ENCODE measurements at regions not wholly inside any gene's neighbourhood (a gene's known extent, or its start where the extent isn't known, plus 50 kb on each side); places are given as distances from the start of the nearest gene placed in this dataset.

GRCh38 chr2:120990451-120990871 is 254.8 kb downstream of the GLI2 start:
- Mint-ChIP-seq H3K4me1 (ENCODE audit: low read depth) (peaks cover 9% of the 10 kb centered on the region), H3K27ac (ENCODE audit: unreplicated experiment) (no peak overlapping the region), H3K27me3 (ENCODE audit: low read depth) (no peaks in the 10 kb centered on the region), H3K9me3 (ENCODE audit: low read depth) (no peaks in the 10 kb centered on the region), H3K36me3 (ENCODE audit: low read depth) (peaks cover 37% of the 10 kb centered on the region), H3K4me3 (ENCODE audit: unreplicated experiment) (no peak overlapping the region)
- peak; percentile 77 for DNase-seq (ENCODE audit: low spot score)
- no peak for TF ChIP-seq CTCF (IDR thresholded peaks at IDR 0.05)

GRCh38 chr2:120991441-120991840 is 255.8 kb downstream of the GLI2 start:
- Mint-ChIP-seq H3K27me3 (ENCODE audit: low read depth) (no peaks in the 10 kb centered on the region), H3K9me3 (ENCODE audit: low read depth) (no peaks in the 10 kb centered on the region), H3K4me1 (ENCODE audit: low read depth) (peaks cover 9% of the 10 kb centered on the region), H3K4me3 (ENCODE audit: unreplicated experiment) (no peak overlapping the region), H3K27ac (ENCODE audit: unreplicated experiment) (no peak overlapping the region), H3K36me3 (ENCODE audit: low read depth) (peaks cover 33% of the 10 kb centered on the region)
- TF ChIP-seq CTCF (IDR thresholded peaks at IDR 0.05) = no peak
- peak; percentile 62 for DNase-seq (ENCODE audit: low spot score)

- Mint-ChIP-seq H3K9me3 (ENCODE audit: low read depth) (no peaks in the 10 kb centered on the region), H3K36me3 (ENCODE audit: low read depth) (peaks cover 21% of the 10 kb centered on the region), H3K4me1 (ENCODE audit: low read depth) (peaks cover 17% of the 10 kb centered on the region), H3K27ac (ENCODE audit: unreplicated experiment) (no peak overlapping the region), H3K27me3 (ENCODE audit: low read depth) (no peaks in the 10 kb centered on the region), H3K4me3 (ENCODE audit: unreplicated experiment) (no peak overlapping the region)
- DNase-seq (ENCODE audit: low spot score) = peak; percentile 77
- no peak for TF ChIP-seq CTCF (IDR thresholded peaks at IDR 0.05)
These were observed 257.3 kb downstream of the GLI2 start for GRCh38 chr2:120992791-120993555.

- H3K36me3 Mint-ChIP-seq (ENCODE audit: low read depth) = peaks cover 21% of the 10 kb centered on the region
- H3K9me3 Mint-ChIP-seq (ENCODE audit: low read depth) = no peaks in the 10 kb centered on the region
- peak; percentile 60 for DNase-seq (ENCODE audit: low spot score)
- H3K27me3 Mint-ChIP-seq (ENCODE audit: low read depth) = no peaks in the 10 kb centered on the region
- no peak overlapping the region for H3K4me3 Mint-ChIP-seq (ENCODE audit: unreplicated experiment)
- H3K27ac Mint-ChIP-seq (ENCODE audit: unreplicated experiment) = no peak overlapping the region
- TF ChIP-seq CTCF (IDR thresholded peaks at IDR 0.05) = no peak
- H3K4me1 Mint-ChIP-seq (ENCODE audit: low read depth) = peaks cover 24% of the 10 kb centered on the region
These were observed 258.0 kb downstream of the GLI2 start for GRCh38 chr2:120993661-120994060.

- H3K4me1 Mint-ChIP-seq (ENCODE audit: low read depth) = peaks cover 32% of the 10 kb centered on the region
- H3K27me3 Mint-ChIP-seq (ENCODE audit: low read depth) = no peaks in the 10 kb centered on the region
- H3K27ac Mint-ChIP-seq (ENCODE audit: unreplicated experiment) = no peak overlapping the region
- TF ChIP-seq CTCF (IDR thresholded peaks at IDR 0.05) = no peak
- peak; percentile 33 for DNase-seq (ENCODE audit: low spot score)
- H3K9me3 Mint-ChIP-seq (ENCODE audit: low read depth) = no peaks in the 10 kb centered on the region
- H3K4me3 Mint-ChIP-seq (ENCODE audit: unreplicated experiment) = no peak overlapping the region
- H3K36me3 Mint-ChIP-seq (ENCODE audit: low read depth) = peaks cover 21% of the 10 kb centered on the region
These were observed 258.8 kb downstream of the GLI2 start for GRCh38 chr2:120994301-120994995.
